HG03196 (cell line): ENCODE measurements at regions not wholly inside any gene's neighbourhood (a gene's known extent, or its start where the extent isn't known, plus 50 kb on each side); places are given as distances from the start of the nearest gene placed in this dataset.
"Not testable (repeated sequence)": the region's sequence is repeated elsewhere in the genome, so short reads cannot be mapped to it uniquely, and the experiment has no call there.

Experiments used
- ATAC-seq: cut with Tn5 transposase; IDR thresholded peaks from one replicate; pipeline ENCODE4 v1.9.1; 2021; ENCODE audit not compliant: unreplicated experiment

- no peak for ATAC-seq
These were observed 1714.5 kb downstream of the GRIK2 start for GRCh38 chr6:103107985-103108384.

GRCh38 chr6:103105686-103106085 is 1712.2 kb downstream of the GRIK2 start:
- no peak for ATAC-seq

DNA sequence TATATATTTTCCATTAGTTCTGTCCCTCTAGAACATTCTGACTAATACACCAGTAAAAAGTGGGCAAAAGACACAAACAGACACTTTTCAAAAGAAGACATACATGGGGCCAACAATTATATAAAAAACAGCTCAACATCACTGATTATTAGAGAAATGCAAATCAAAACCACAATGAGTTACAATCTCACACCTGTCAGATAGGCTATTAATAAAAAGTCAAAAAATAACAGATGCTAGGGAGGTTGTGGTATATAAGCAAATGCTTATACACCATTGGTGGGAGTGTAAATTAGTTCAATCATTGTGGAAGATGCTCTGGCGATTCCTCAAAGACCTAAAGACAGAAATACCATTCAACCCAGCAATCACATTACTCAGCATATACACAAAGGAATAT is 1707.8 kb downstream of the GRIK2 start:
- no peak for ATAC-seq

DNA sequence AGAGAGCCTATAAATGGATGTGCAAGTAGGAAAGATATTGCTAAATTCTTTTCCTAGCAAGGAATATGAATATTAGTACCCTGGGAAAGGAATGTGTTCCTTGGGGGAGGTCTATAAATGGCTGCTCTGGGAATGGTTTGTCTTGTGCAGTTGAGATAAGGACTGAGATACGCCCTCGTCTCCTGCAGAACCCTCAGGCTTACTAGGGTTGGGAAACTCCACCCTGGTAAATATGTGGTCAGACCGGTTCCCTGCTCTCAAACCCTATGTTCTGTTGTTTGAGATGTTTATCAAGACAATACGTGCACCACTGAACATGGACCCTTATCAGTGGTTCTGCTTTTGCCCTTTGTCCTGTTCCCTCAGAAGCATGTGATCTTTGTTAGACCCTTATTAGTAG is 1698.9 kb downstream of the GRIK2 start:
- not testable (repeated sequence) for ATAC-seq

DNA sequence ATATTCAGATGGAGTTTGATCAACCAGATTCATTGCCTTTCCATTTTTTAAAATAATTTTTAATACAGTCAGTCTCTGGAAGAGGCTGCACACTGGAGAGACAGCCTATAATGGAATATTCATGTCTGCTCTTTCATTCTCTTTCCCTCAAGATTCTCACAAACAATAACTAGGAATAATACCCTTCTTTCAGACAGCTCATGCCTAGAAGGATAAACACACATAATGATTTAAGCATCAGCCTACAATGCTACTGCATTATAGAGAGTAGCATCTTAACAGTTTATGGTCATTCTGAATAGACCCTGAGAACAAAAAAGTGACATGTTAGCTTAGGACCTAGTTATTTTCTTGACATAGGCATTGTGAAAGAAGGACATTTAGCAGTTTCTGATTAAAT is 1692.3 kb downstream of the GRIK2 start:
- no peak for ATAC-seq

GRCh38 chr6:103081876-103082630 is 1688.5 kb downstream of the GRIK2 start:
- ATAC-seq = no peak

DNA sequence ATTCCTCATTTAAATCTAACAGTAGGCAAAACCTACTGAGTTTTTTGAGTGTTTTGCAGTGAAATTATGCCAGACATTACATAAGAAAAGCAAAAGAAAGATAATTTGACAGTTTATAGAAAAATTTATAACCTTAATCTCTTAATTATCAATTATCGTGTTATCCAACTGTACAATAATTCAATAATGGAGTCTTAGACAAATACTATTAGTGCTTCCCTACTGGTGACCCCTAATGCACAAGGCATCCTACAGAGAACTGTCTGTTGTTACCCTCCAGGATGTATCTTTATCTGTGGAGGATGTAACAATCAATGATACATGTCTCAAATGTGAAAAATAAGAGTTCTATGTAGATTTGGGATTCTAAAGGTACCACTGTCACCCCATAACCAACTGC is 1687.6 kb downstream of the GRIK2 start:
- ATAC-seq = no peak

DNA sequence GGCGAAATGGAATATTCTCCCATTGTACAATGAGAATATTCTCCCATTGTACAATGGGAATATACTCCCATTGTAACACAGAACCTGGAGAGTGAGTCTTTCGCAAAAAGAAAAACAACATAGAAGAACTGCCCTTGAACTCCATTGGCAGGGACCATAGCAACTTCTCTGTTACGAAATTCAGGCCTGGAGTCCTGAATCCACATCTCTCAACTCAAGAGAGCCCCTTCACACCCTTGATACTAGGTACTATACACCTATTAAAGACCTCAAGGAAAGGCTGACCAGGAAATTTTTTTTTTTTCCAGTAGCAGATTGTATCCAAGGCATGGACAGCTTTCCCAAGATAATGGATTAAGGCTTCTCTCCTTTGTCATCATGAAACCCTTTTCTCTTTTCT is 1687.0 kb downstream of the GRIK2 start:
- ATAC-seq = no peak

DNA sequence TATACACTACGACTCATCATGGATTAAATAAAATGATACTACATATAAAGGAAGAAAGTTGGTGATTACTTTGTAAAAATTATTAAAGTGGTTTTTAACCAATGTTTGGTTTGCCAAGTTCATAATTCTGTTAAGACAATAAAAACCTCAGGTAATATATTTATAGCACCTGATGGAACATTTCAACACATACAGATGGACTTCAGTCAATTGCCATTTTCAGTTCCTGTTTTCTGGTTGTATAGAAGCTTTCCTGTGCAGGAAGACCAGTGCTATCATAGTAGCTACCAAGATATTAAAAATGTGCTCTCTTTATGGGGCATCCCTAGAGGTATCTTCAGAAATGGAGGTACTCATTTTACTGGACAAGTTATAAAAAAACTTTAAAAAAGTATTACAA is 1686.4 kb downstream of the GRIK2 start:
- ATAC-seq = peak; percentile 84

DNA sequence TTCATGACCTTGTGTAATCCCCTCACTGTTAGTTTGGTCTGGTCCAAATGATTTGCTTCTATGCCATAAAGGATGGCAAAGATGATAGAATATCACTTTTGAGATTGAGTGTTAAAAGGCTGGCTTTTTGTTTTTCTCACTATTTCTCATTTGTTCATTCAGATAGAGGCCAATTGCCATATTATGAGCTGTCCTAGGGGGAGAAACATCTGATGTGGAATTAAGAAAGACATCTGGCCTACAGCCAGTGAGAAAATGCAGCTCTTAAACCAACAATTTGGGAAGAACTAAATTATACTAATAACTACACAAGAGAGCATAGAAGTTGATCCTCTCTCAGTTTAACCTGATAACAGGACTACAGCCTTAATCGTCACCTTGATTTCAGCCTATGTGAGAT is 1668.6 kb downstream of the GRIK2 start:
- no peak for ATAC-seq

DNA sequence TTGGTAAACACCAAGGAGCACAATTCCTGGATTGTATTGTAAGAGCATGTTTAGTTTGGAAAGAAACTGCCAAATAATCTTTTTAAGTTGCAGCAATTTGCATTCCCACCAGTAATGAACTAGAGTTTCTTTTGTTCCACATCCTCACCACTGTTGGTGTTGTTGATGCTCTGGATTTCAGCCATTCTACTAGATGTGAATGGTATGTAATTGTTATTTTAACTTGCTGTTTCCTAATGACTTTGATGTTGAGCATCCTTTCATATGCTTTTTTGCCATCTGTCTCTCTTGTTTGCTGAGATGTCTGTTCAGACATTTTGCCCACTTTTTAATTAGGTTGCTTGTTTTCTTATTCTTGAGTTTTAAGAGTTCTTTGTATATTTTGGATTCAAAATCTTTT is 1654.1 kb downstream of the GRIK2 start:
- ATAC-seq = no peak

- no peak for ATAC-seq
These were observed 1648.8 kb downstream of the GRIK2 start for GRCh38 chr6:103042336-103042735.

DNA sequence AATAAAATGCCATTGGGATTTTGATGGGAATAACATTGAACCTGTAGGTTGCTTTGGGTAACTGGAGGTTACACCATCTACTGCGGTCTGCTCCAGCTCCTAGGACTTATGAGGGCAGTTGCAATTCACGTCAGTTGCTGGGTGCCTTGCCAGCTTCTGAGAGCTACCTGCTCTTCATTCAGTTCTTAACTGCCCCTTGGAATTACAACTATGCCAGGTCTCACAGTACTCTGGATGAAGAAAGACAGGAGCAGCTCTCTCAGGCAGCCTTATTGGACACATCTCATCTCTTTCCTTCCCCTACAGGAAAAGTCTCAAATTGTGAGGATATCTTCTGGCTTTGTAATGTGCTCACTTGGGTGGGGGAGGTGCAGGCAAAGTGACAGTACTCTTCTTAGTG is 1643.3 kb downstream of the GRIK2 start:
- ATAC-seq = no peak

DNA sequence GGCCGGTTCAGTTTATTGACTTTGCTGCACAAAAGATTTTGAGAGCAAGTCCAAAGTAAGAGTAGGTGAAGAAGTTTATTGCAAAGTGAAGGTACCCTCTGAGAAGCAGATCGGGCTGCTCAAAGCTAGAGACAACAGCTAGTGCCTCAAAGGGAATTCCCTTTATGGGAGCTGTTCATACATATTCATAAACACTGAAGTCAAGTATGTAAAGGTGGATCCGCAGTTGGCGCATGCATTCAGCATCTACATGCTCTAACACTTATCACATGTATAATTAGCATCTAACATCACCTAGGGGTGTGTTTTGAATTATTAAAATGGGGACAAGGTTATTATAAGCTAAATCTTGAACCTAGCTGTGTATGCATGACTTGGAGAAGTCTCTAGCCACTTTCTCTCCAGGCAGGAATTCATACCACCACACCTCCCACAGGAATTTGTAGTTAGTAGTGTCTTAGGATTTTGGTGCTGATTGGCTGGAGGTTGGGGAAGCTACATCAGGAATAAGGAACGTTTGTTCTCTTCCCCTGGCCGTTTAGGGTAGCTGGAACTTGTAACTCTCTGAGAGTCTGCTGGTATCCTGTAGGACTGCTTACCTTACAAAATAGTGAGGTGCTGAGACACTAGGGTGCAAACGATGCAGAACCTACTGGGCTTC is 1633.9 kb downstream of the GRIK2 start:
- no peak for ATAC-seq

- no peak for ATAC-seq
These were observed 1624.9 kb downstream of the GRIK2 start for GRCh38 chr6:103018426-103018825.

DNA sequence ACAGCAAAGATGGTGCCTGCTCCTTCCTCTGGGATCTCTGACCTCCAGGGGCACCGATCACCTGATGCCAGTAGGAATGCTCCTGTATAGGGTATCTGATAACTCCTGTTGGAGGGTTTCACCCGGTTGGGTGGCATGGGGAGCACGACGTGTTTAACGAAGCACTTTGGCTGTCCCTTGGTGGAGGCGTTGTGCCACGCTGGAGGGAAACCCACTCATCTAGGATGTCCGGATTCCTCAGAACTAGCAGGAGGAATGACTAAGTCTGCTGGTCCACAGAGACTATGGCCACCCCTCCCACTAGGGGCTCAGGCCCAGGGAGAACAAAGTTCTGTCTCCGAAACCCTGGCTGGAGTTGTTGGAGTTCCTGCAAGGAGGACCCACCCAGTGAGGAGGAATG is 1624.4 kb downstream of the GRIK2 start:
- ATAC-seq = no peak

DNA sequence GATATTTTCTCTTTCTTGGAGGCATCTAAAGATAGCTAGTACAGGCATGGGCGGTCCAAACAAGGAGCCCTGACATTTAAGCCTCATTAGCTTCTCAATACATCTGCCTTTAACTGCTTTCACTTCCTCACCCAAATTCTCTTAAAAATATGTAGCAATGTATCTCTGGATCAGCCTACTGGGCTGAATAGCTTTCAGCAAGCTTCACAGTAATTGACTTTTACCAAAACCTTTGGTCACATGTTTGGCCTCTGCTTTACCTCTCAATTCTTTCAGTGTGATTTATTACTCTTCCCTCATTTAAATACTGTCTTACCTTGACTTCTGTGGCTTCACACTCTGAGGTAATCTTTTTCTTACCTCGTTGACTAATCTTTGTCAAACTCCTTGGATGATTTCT is 1618.1 kb downstream of the GRIK2 start:
- ATAC-seq = peak; percentile 73

DNA sequence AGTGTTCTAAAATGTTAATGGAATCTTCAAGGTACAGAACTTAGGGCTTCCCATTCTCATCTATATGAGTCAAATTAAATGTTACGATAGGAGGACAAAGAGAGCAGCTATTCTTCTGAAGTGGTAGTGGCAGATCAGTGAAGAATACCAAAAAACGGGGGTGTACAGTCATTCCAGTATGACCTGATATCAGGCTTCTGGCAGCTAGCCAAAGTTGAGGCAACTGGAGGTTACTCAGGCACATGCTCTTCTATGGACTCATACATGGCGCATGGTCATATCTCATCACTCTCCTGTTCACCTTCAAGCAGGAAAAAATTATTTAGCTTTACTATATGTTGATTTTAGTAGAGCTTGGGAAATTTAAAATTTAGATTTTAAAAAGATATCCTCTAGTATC is 1608.8 kb downstream of the GRIK2 start:
- ATAC-seq = peak; percentile 51

DNA sequence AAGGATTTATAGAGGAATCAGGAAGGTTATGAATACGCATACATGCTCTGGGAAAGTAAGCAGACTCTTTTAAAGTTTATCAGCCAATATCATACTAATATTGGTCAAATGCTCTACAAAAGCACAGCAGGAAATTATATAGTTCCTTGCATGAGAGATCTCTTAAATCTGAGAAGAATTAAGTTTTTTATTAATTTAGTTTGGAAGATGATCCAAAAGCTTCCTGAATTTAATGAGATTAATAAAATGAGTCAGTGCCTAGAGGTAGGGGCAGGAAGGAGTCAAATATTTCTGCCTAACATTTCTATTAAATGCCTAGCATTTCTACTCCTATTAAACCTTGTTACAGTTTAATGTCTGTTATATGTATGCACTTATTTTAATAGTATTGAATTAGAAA is 1608.2 kb downstream of the GRIK2 start:
- no peak for ATAC-seq

DNA sequence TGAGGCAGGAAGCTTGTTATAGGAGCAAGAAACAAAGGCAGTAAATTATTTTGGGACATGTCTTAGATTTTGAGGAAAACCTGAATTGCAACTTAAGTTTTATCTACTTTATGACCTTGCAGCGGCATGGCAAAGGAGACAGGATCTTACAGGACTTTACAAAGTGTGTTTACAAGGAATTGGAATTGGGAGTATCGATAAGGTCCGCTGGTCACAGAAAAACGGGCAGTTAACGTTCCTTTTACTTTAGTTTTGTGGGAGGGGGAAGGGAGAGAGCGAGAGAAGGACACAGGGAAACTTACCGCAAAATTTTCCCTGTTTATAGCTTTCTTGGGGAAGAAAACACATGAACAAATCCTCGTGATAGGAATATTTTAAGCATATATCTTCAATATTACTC is 1607.2 kb downstream of the GRIK2 start:
- ATAC-seq = no peak

GRCh38 chr6:102995491-102995890 is 1602.0 kb downstream of the GRIK2 start:
- ATAC-seq = no peak

- no peak for ATAC-seq
These were observed 1601.4 kb downstream of the GRIK2 start for GRCh38 chr6:102994866-102995265.

- ATAC-seq = peak; percentile 94
These were observed 1592.6 kb downstream of the GRIK2 start for GRCh38 chr6:102986086-102986485.
